HEK293 (cell line): ENCODE measurements at regions not wholly inside any gene's neighbourhood (a gene's known extent, or its start where the extent isn't known, plus 50 kb on each side); places are given as distances from the start of the nearest gene placed in this dataset.

Experiments
- CTCF ChIA-PET: fragments of 350-600 bp; formaldehyde crosslinking; extraction: SDS; loops from one replicate; lab custom pipeline; 2021; ENCODE audit warnings: antibody characterized with exemption; lab: Yijun Ruan, JAX
- POLR2A ChIA-PET: fragments of 300-600 bp; formaldehyde crosslinking; extraction: SDS; loops from one replicate; lab custom pipeline; 2020; ENCODE audit warnings: antibody characterized with exemption, inconsistent platforms; lab: Yijun Ruan, JAX
- H3K27ac ChIP-seq: fragments of 200-500 bp; sonication (Bioruptor generic); 2 replicates; pipeline ENCODE4 v1.5.1; 2014; ENCODE audit warnings: low read depth, low read length, control low read depth, inconsistent platforms; ENCODE audit errors: extremely low read depth
- H3K36me3 ChIP-seq, 2 experiments: fragments of 200-500 bp in 1 of 2; sonication (Bioruptor generic) in 1 of 2; 1 replicate in 1 of 2; 2 replicates in 1 of 2; pipeline ENCODE4 v1.5.1; 2014 to 2017; ENCODE audit warnings: inconsistent platforms in 2 of 2, low read length in 2 of 2; ENCODE audit not compliant: control insufficient read depth in 2 of 2, insufficient read depth in 1 of 2
- H3K4me1 ChIP-seq: fragments of 200-500 bp; sonication (Bioruptor generic); 2 replicates; pipeline ENCODE4 v1.5.1; 2014; ENCODE audit warnings: mild to moderate bottlenecking, low read length, inconsistent platforms; ENCODE audit not compliant: control insufficient read depth, insufficient read depth
- H3K4me3 ChIP-seq: 2 replicates; pipeline ENCODE4 v1.5.1; 2011; ENCODE audit warnings: low read depth, mild to moderate bottlenecking, control low read depth, low read length, moderate library complexity
- H3K9me3 ChIP-seq: fragments of 200-500 bp; sonication (Bioruptor generic); 2 replicates; pipeline ENCODE4 v1.5.1; 2014; ENCODE audit warnings: low read depth, low read length, inconsistent platforms; ENCODE audit not compliant: control insufficient read depth, insufficient read depth
- GLI2 ChIP-seq: fragments of 450-650 bp; formaldehyde crosslinking; IDR thresholded peaks from 2 replicates; pipeline ENCODE4; 2017; ENCODE audit warnings: missing biosample characterization, missing genetic modification characterization, low read depth, borderline replicate concordance
- KLF16 ChIP-seq: fragments of 450-650 bp; formaldehyde crosslinking; IDR thresholded peaks from 2 replicates; pipeline ENCODE4 v1.5.1; 2017; ENCODE audit warnings: missing biosample characterization, missing genetic modification characterization
- SP7 ChIP-seq: fragments of 450-650 bp; formaldehyde crosslinking; IDR thresholded peaks from 2 replicates; pipeline ENCODE4 v1.5.1; 2016; ENCODE audit warnings: missing biosample characterization, missing genetic modification characterization
- ZBTB20 ChIP-seq: fragments of 450-650 bp; formaldehyde crosslinking; IDR thresholded peaks from 2 replicates; pipeline ENCODE4 v1.5.1; 2016; ENCODE audit warnings: missing biosample characterization, missing genetic modification characterization
- ZNF146 ChIP-seq: fragments of 450-650 bp; formaldehyde crosslinking; IDR thresholded peaks from 2 replicates; pipeline ENCODE4 v1.5.1; 2016; ENCODE audit warnings: missing biosample characterization, missing genetic modification characterization
- ZNF2 ChIP-seq: fragments of 450-650 bp; formaldehyde crosslinking; IDR thresholded peaks from 2 replicates; pipeline ENCODE4 v1.5.1; 2016; ENCODE audit warnings: missing biosample characterization, missing genetic modification characterization
- ZNF302 ChIP-seq: fragments of 450-650 bp; formaldehyde crosslinking; IDR thresholded peaks from 2 replicates; pipeline ENCODE4 v1.5.1; 2016; ENCODE audit warnings: missing biosample characterization, missing genetic modification characterization, low read depth
- ZNF341 ChIP-seq: fragments of 450-650 bp; formaldehyde crosslinking; IDR thresholded peaks from 2 replicates; pipeline ENCODE4; 2016; ENCODE audit warnings: low read depth, missing biosample characterization, missing genetic modification characterization
- ZNF416 ChIP-seq: fragments of 450-650 bp; formaldehyde crosslinking; IDR thresholded peaks from 2 replicates; pipeline ENCODE4 v1.5.1; 2016; ENCODE audit warnings: missing biosample characterization, missing genetic modification characterization
- ZNF776 ChIP-seq: fragments of 450-650 bp; formaldehyde crosslinking; IDR thresholded peaks from 2 replicates; pipeline ENCODE4 v1.5.0; 2017; ENCODE audit warnings: missing biosample characterization, missing genetic modification characterization, borderline replicate concordance
- TF ChIP-seq, protein P1 (sequence below): fragments of 450-650 bp; formaldehyde crosslinking; IDR thresholded peaks from 2 replicates; pipeline ENCODE4 v1.5.1; 2016; ENCODE audit warnings: missing biosample characterization, missing genetic modification characterization

GRCh38 chr11:114794048-114794684 is 115.8 kb downstream of the NXPE2 start:
- TF ChIP-seq ZNF776 (tag by site-specific recombination) = no peak
- Histone ChIP-seq H3K4me1 (no peaks in the 10 kb centered on the region), H3K4me3 (no peak overlapping the region), H3K27ac (no peak overlapping the region), H3K9me3 (no peaks in the 10 kb centered on the region), H3K36me3 (no peaks in the 10 kb centered on the region)
- CTCF ChIA-PET = no interaction called here
- POLR2A ChIA-PET = no interaction called here

DNA sequence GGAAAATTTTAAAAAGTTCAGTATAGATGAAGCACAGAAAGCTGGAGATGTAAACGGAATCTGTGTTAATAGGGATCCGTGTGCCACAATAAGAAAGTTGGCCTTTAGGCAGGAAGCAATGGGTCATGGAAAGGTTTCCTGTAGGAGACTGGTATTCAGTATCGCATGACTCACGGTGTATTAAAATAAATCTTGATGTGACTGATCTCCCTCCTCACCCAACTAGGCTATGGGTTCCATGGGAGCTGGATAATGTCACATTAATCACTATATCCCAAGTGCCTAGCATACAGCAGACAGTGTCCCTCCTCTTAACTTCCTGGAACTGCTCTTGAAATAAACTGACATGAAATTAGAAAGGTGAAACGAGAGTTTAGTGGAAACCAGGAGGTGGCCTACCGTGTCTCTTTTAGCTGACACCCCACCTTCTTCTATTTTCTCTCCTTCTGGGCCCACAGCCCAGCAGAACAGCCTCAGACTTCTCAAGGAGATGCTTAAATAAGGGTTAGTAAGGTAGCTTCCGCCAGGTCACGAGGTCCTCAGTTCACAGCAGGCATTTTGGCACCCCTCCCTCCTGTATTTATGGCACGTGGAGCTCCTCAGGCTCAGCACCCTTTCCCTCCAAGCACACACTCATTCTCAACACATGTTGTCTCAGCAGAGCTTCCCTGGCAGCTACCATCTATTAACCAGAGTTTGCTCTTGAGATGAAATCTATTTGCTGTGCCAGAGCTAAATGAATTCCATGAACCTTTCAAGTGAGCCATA is 118.8 kb downstream of the NXPE2 start:
- TF ChIP-seq ZBTB20 = 0 out of 2 replicates have a peak, but pooled peaks have one; percentile 22
- TF ChIP-seq ZNF341 (tag by site-specific recombination) = no peak
- no peak for TF ChIP-seq ZNF302 (tag by site-specific recombination)
- no peaks in the 10 kb centered on the region for H3K9me3 ChIP-seq
- ChIA-PET CTCF (interaction anchor here (0.9 to 1.5 kb wide), 3 partner anchors 23 to 161 kb away, joined by 3 to 7 read pairs (median 4); no protein-coding TSS in a partner anchor), POLR2A (no interaction called here)
- H3K36me3 ChIP-seq = no peaks in the 10 kb centered on the region
- H3K27ac ChIP-seq = no peak overlapping the region
- no peaks in the 10 kb centered on the region for H3K4me1 ChIP-seq
- H3K4me3 ChIP-seq = no peak overlapping the region

DNA sequence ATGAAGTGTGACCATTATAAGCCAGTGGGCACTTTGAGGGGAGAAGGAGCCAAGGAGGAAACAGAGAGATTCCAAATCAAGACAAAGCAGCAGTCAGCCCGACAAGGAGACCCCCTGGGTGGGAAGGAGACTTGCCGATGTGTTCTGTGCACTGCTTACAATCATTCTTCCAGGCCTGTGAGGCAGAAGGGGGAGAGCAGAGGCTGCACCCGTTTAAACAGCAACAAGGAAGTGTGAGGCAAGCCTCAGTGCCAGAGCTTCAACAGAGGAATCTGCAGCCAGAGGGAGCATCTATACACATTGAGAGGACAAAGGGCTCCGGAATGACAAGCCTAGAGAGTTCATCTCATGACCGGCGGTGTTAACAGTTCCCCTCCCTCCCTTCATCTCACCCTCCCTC is 121.1 kb downstream of the NXPE2 start:
- no peak for TF ChIP-seq ZNF146 (tag by site-specific recombination)
- TF ChIP-seq ZNF2 (tag by site-specific recombination) = peak; percentile 97
- TF ChIP-seq, all 188 proteins: peak for 1
- Histone ChIP-seq H3K9me3 (no peaks in the 10 kb centered on the region), H3K4me3 (no peak overlapping the region), H3K27ac (no peak overlapping the region), H3K4me1 (no peaks in the 10 kb centered on the region), H3K36me3 (no peaks in the 10 kb centered on the region)
- ChIA-PET CTCF (interaction anchor here (0.6 to 1.0 kb wide), 3 partner anchors 16 to 339 kb away, joined by 3 to 4 read pairs (median 3); no protein-coding TSS in a partner anchor), POLR2A (no interaction called here)

GRCh38 chr11:114801773-114802172 is 123.4 kb downstream of the NXPE2 start:
- Histone ChIP-seq H3K4me3 (no peak overlapping the region), H3K27ac (no peak overlapping the region), H3K4me1 (no peaks in the 10 kb centered on the region), H3K9me3 (no peaks in the 10 kb centered on the region), H3K36me3 (no peaks in the 10 kb centered on the region)
- TF ChIP-seq SP7 (tag by site-specific recombination) (peak; percentile 47), KLF16 (tag by site-specific recombination) (0 out of 2 replicates have a peak, but pooled peaks have one; percentile 24), GLI2 (tag by site-specific recombination) (no peak), ZNF416 (tag by site-specific recombination) (no peak)
- TF ChIP-seq, protein P1, sequence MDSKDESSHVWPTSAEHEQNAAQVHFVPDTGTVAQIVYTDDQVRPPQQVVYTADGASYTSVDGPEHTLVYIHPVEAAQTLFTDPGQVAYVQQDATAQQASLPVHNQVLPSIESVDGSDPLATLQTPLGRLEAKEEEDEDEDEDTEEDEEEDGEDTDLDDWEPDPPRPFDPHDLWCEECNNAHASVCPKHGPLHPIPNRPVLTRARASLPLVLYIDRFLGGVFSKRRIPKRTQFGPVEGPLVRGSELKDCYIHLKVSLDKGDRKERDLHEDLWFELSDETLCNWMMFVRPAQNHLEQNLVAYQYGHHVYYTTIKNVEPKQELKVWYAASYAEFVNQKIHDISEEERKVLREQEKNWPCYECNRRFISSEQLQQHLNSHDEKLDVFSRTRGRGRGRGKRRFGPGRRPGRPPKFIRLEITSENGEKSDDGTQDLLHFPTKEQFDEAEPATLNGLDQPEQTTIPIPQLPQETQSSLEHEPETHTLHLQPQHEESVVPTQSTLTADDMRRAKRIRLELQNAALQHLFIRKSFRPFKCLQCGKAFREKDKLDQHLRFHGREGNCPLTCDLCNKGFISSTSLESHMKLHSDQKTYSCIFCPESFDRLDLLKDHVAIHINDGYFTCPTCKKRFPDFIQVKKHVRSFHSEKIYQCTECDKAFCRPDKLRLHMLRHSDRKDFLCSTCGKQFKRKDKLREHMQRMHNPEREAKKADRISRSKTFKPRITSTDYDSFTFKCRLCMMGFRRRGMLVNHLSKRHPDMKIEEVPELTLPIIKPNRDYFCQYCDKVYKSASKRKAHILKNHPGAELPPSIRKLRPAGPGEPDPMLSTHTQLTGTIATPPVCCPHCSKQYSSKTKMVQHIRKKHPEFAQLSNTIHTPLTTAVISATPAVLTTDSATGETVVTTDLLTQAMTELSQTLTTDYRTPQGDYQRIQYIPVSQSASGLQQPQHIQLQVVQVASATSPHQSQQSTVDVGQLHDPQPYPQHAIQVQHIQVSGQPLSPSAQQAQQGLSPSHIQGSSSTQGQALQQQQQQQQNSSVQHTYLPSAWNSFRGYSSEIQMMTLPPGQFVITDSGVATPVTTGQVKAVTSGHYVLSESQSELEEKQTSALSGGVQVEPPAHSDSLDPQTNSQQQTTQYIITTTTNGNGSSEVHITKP (tag by site-specific recombination) = peak; percentile 72
- CTCF ChIA-PET = interaction anchor here (0.6 kb wide), 1 partner anchor 606 kb away, joined by 3 read pairs; no protein-coding TSS in a partner anchor
- POLR2A ChIA-PET = no interaction called here
